ENCODE measurements at regions not wholly inside any gene's neighbourhood (a gene's known extent, or its start where the extent isn't known, plus 50 kb on each side); places are given as distances from the start of the nearest gene placed in this dataset.
A peak's percentile ranks its signal among the peaks of the same experiment; 100 is the strongest.
"Not testable (repeated sequence)": the region's sequence is repeated elsewhere in the genome, so short reads cannot be mapped to it uniquely, and the experiment has no call there.

DNA sequence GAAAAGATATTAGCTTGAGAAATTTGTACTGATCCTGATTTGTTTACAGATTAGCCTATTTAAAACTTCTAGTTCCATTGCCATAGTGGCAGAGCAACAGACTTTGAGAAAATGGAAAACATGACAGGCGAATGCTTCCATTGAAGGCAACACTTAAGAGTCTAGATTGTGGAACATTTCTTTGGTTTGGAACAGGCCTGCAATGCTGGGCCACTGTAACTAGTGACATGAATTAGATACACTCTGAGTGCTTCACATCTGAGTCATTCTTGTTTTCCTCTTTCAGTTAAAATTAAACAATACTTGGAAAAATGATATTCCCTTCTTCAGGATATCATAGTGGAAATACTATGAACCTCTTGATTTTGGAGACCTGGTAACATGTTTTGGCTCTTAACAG is 453.6 kb upstream of the TUSC1 start:
- TF ChIP-seq, protein P1, sequence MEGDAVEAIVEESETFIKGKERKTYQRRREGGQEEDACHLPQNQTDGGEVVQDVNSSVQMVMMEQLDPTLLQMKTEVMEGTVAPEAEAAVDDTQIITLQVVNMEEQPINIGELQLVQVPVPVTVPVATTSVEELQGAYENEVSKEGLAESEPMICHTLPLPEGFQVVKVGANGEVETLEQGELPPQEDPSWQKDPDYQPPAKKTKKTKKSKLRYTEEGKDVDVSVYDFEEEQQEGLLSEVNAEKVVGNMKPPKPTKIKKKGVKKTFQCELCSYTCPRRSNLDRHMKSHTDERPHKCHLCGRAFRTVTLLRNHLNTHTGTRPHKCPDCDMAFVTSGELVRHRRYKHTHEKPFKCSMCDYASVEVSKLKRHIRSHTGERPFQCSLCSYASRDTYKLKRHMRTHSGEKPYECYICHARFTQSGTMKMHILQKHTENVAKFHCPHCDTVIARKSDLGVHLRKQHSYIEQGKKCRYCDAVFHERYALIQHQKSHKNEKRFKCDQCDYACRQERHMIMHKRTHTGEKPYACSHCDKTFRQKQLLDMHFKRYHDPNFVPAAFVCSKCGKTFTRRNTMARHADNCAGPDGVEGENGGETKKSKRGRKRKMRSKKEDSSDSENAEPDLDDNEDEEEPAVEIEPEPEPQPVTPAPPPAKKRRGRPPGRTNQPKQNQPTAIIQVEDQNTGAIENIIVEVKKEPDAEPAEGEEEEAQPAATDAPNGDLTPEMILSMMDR (IDR thresholded peaks at IDR 0.05): no peak
- ATAC-seq (peak in 1 of 4 donors; percentile 21), FAIRE-seq (no peak), DNase-seq (no peak)
- Histone ChIP-seq H3K27ac (no peak overlapping the region), H3K4me3 (no peak overlapping the region), H3K27me3 (peaks cover 0 to 4% (median 0%) of the 10 kb centered on the region in 4 donors), H3K9me3 (no peaks in the 10 kb centered on the region), H3K36me3 (no peaks in the 10 kb centered on the region), H3K4me1 (no peaks in the 10 kb centered on the region)
- WGBS, 2 donors: 77 to 97% methylated on average over 1 of the region's 1 CpG
- intact Hi-C loops (cut with DNase I): no loop called here

DNA sequence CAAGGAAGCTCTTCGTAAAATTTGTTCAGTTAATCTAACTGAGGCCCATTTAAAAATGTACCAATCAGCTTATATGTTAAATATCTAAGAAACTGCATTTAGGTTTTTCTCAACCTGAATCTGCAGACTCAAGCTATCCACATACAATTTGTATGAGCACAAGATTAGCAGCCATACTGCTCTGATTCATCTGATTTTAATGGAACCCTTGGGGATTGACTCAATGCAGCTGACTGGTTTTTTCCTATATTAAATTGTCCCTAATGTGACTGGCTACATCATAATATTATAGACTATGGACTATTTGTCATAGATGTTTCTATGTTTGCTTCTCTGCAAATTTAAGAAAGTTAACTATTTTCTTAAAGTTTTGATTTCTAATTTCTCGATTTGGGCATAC is 451.0 kb upstream of the TUSC1 start:
- Histone ChIP-seq H3K27ac (no peak overlapping the region), H3K4me3 (no peak overlapping the region), H3K4me1 (no peaks in the 10 kb centered on the region), H3K27me3 (no peaks in the 10 kb centered on the region), H3K9me3 (no peaks in the 10 kb centered on the region), H3K36me3 (no peaks in the 10 kb centered on the region)
- WGBS, 2 donors: 66 to 79% methylated on average over 2 of the region's 2 CpGs
- DNase-seq (no peak), FAIRE-seq (no peak), ATAC-seq (no peak)
- intact Hi-C loops (cut with DNase I): no loop called here
- TF ChIP-seq, protein P1 (IDR thresholded peaks at IDR 0.05): no peak

DNA sequence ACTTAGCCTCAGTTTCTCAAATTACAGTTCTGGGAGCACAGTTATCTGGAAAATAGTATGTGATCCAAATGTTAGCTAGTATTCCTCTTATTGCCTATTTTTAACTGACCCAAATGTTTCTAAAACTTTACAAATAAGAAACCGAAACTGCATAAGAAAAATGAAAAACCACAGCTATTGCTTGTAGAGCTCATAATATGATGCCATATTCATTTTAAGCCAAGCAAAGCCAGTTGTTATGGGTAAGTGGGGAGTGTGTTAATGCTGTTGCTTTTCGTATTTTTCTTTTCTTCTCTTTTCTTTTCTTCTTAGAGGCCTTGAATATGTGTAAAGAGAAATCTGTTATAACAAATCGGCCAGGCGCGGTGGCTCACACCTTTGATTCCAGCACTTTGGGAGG is 447.4 kb upstream of the TUSC1 start:
- H3K27ac ChIP-seq: no peak overlapping the region
- 82% methylated on average over 5 of the region's 5 CpGs for whole genome bisulfite sequencing, 2 donors
- TF ChIP-seq, protein P1 (IDR thresholded peaks at IDR 0.05): no peak
- DNase-seq: peak in 1 of 6 donors; percentile 11
- no peaks in the 10 kb centered on the region for H3K4me1 ChIP-seq
- H3K9me3 ChIP-seq: no peaks in the 10 kb centered on the region
- intact Hi-C loops (cut with DNase I): no loop called here
- no peak for FAIRE-seq
- H3K27me3 ChIP-seq: no peaks in the 10 kb centered on the region
- H3K4me3 ChIP-seq: no peak overlapping the region
- no peaks in the 10 kb centered on the region for H3K36me3 ChIP-seq
- no peak for ATAC-seq

DNA sequence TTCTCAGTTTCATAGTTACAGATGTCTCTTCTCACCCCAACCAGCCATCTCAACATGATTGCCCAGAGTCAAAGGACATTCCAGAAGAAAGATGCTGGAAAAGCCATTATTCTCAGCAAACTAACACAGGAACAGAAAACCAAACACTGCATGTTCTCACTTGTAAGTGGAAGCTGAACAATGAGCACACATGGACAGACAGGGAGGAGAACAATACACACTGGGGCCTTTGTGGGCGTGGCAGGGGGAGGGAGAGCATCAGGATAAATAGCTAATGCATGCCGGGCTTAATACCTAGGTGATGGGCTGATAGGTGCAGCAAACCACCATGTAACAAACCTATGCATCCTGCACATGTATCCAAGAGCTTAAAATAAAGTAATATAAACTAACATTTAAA is 437.8 kb upstream of the TUSC1 start:
- H3K27ac ChIP-seq; FAIRE-seq; H3K36me3 ChIP-seq; H3K9me3 ChIP-seq; DNase-seq; H3K4me1 ChIP-seq; H3K27me3 ChIP-seq; intact Hi-C loops (cut with DNase I); H3K4me3 ChIP-seq; ATAC-seq: not testable (repeated sequence)
- 21 to 41% methylated on average over 2 of the region's 2 CpGs for WGBS, 2 donors

DNA sequence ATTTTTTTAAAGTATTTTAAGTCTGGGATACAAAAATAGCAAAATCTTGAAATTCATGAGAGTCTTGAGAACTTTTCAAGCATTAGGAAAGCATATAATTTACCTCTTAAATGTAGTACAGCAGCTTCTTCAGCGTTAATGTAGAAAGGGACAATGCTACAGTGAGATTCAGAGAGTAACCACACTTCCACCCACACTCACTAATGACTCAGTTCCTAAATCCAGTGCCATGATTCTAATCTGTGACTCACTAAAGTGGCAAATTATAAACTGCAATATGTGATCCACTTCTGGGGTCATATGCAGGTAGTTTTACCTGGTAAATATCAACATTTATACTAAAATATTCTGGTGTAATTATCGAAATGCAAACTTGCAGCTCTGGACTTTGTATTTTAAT is 434.5 kb upstream of the TUSC1 start:
- no peaks in the 10 kb centered on the region for H3K9me3 ChIP-seq
- FAIRE-seq (no peak), DNase-seq (no peak), ATAC-seq (no peak)
- intact Hi-C loops (cut with DNase I): no loop called here
- no peak overlapping the region for H3K27ac ChIP-seq
- H3K4me3 ChIP-seq: no peak overlapping the region
- H3K4me1 ChIP-seq: no peaks in the 10 kb centered on the region
- TF ChIP-seq, protein P1 (IDR thresholded peaks at IDR 0.05): no peak
- H3K27me3 ChIP-seq: no peaks in the 10 kb centered on the region
- H3K36me3 ChIP-seq: no peaks in the 10 kb centered on the region
- WGBS, 2 donors: 56 to 65% methylated on average over 2 of the region's 2 CpGs

DNA sequence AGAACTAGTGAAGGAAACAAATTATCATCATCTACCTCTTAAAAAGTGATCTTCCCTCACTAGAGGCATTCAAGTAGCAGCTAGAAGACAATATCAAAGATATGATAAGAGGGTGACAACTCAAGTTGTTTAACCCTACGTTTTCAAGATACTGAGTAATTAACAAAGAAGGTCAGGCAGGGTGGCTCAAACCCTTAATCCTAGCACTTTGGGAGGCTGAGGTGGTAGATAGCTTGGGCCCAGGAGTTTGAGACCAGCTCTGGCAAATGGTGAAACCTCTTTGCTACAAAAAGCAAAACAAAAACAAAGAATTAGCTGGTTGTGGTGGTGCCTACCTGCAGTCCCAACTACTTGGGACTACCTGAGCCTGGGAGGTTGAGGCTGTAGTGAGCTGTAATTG is 408.2 kb upstream of the TUSC1 start:
- no peaks in the 10 kb centered on the region for H3K9me3 ChIP-seq
- no peak overlapping the region for H3K4me3 ChIP-seq
- intact Hi-C loops (cut with DNase I): no loop called here
- no peak for ATAC-seq
- 14 to 16% methylated on average over 1 of the region's 1 CpG for WGBS, 2 donors
- H3K4me1 ChIP-seq: no peaks in the 10 kb centered on the region
- H3K27me3 ChIP-seq: no peaks in the 10 kb centered on the region
- H3K36me3 ChIP-seq: no peaks in the 10 kb centered on the region
- TF ChIP-seq, protein P1 (IDR thresholded peaks at IDR 0.05): no peak
- H3K27ac ChIP-seq: no peak overlapping the region
- no peak for DNase-seq
- FAIRE-seq: no peak

Measured in pancreas (tissue), 10 donors.